ENCODE measurements at regions not wholly inside any gene's neighbourhood (a gene's known extent, or its start where the extent isn't known, plus 50 kb on each side); places are given as distances from the start of the nearest gene placed in this dataset.
"Not testable (repeated sequence)": the region's sequence is repeated elsewhere in the genome, so short reads cannot be mapped to it uniquely, and the experiment has no call there.

- DNase-seq (ENCODE audit: low spot score), result no peak
These were observed 137.9 kb upstream of the LSM14A start for GRCh38 chr19:34034318-34034846.

- DNase-seq (ENCODE audit: low spot score), result peak; percentile 33
These were observed 130.3 kb upstream of the LSM14A start for GRCh38 chr19:34041925-34042521.

GRCh38 chr19:34044021-34044420 is 128.3 kb upstream of the LSM14A start:
- DNase-seq (ENCODE audit: low spot score), result no peak

GRCh38 chr19:34049944-34050343 is 122.4 kb upstream of the LSM14A start:
- no peak for DNase-seq (ENCODE audit: low spot score)

GRCh38 chr19:34050430-34050829 is 121.9 kb upstream of the LSM14A start:
- not testable (repeated sequence) for DNase-seq (ENCODE audit: low spot score)

- DNase-seq (ENCODE audit: low spot score), result no peak
These were observed 121.0 kb upstream of the LSM14A start for GRCh38 chr19:34051255-34051654.

- no peak for DNase-seq (ENCODE audit: low spot score)
These were observed 115.1 kb upstream of the LSM14A start for GRCh38 chr19:34057155-34057554.

- DNase-seq (ENCODE audit: low spot score), result no peak
These were observed 106.2 kb upstream of the LSM14A start for GRCh38 chr19:34066007-34066643.

- DNase-seq (ENCODE audit: low spot score), result no peak
These were observed 104.4 kb upstream of the LSM14A start for GRCh38 chr19:34067861-34068271.

- no peak for DNase-seq (ENCODE audit: low spot score)
These were observed 96.6 kb upstream of the LSM14A start for GRCh38 chr19:34075661-34076091.

- no peak for DNase-seq (ENCODE audit: low spot score)
These were observed 89.8 kb upstream of the LSM14A start for GRCh38 chr19:34082289-34083077.

- DNase-seq (ENCODE audit: low spot score), result no peak
These were observed 87.7 kb upstream of the LSM14A start for GRCh38 chr19:34084396-34085145.

GRCh38 chr19:34085336-34085735 is 87.0 kb upstream of the LSM14A start:
- no peak for DNase-seq (ENCODE audit: low spot score)

GRCh38 chr19:34088292-34088691 is 84.0 kb upstream of the LSM14A start:
- no peak for DNase-seq (ENCODE audit: low spot score)

- DNase-seq (ENCODE audit: low spot score), result no peak
These were observed 82.7 kb upstream of the LSM14A start for GRCh38 chr19:34089566-34089965.

GRCh38 chr19:34094960-34095359 is 77.3 kb upstream of the LSM14A start:
- DNase-seq (ENCODE audit: low spot score), result no peak

GRCh38 chr19:34095411-34095810 is 76.9 kb upstream of the LSM14A start:
- DNase-seq (ENCODE audit: low spot score), result not testable (repeated sequence)

GRCh38 chr19:34096020-34096915 is 76.0 kb upstream of the LSM14A start:
- peak; percentile 32 for DNase-seq (ENCODE audit: low spot score)

GRCh38 chr19:34104096-34104495 is 68.2 kb upstream of the LSM14A start:
- DNase-seq (ENCODE audit: low spot score), result no peak

- no peak for DNase-seq (ENCODE audit: low spot score)
These were observed 67.7 kb upstream of the LSM14A start for GRCh38 chr19:34104557-34104956.

- DNase-seq (ENCODE audit: low spot score), result no peak
These were observed 62.7 kb upstream of the LSM14A start for GRCh38 chr19:34109596-34109995.

Data from HuH-7.5 (cell line).